HCT116 (cell line): ENCODE measurements at regions not wholly inside any gene's neighbourhood (a gene's known extent, or its start where the extent isn't known, plus 50 kb on each side); places are given as distances from the start of the nearest gene placed in this dataset.

Experiments
- ATAC-seq: fragments of 200-7000 bp; cut with Tn5 transposase; 2 replicates; pipeline ENCODE4 v1.9.1; 2020; ENCODE audit warnings: mild to moderate bottlenecking, moderate library complexity
- BruUV-seq: library from RNA; stranded (reverse); fragments of 400-500 nt; replicated peaks from 2 replicates; lab custom pipeline; 2021; lab: Mats Ljungman, UMichigan
- CTCF ChIA-PET: fragments of 300-600 bp; sonication (Branson Sonifier 250); formaldehyde crosslinking; loops from one replicate; lab custom pipeline; 2021; ENCODE audit warnings: antibody characterized with exemption; lab: Charles Lee
- POLR2A ChIA-PET: fragments of 300-600, 350-600 bp; sonication (Branson Sonifier 250); formaldehyde crosslinking; loops from one replicate; lab custom pipeline; 2021; ENCODE audit warnings: antibody characterized with exemption; lab: Charles Lee
- RAD21 ChIA-PET, 2 experiments: fragments of 300-600 bp; sonication (Branson Sonifier 250); formaldehyde crosslinking; loops; one replicate each; lab custom pipeline; 2023; ENCODE audit warnings: low total read pairs in 2 of 2; ENCODE audit not compliant: uncharacterized antibody in 2 of 2, unreplicated experiment in 2 of 2, low non-redundant PET in 1 of 2; lab: Charles Lee
- DNase-seq: peaks from one replicate; pipeline ENCODE4 v3.0.0-alpha.2; 2010; ENCODE audit warnings: low read depth, low spot score
- H2AFZ ChIP-seq: fragments of 200-600 bp; shearing (Covaris generic), sonication (generic); 2 replicates; pipeline ENCODE4 v1.6.1; 2017; ENCODE audit warnings: low read depth, mixed run types, mixed read lengths, antibody characterized with exemption, low read length; ENCODE audit not compliant: poor library complexity, severe bottlenecking
- H3K27ac ChIP-seq: 2 replicates; pipeline ENCODE4 v1.5.1; 2012; ENCODE audit warnings: low read depth, low read length
- H3K27me3 ChIP-seq: fragments of 200-600 bp; sonication (generic); 2 replicates; pipeline ENCODE4 v1.6.1; 2016; ENCODE audit warnings: mixed run types, low read length, mixed read lengths; ENCODE audit not compliant: insufficient read depth
- H3K36me3 ChIP-seq, 2 experiments: fragments of 200-500 bp in 1 of 2; fragments of 200-600 bp in 1 of 2; sonication (Bioruptor generic) in 1 of 2; sonication (generic) in 1 of 2; 2 replicates each; pipeline versions ENCODE4 v1.5.1 to v1.6.1; 2014 to 2016; ENCODE audit warnings: low read length in 2 of 2, inconsistent platforms in 1 of 2, mixed read lengths in 1 of 2, mixed run types in 1 of 2; ENCODE audit not compliant: insufficient read depth in 2 of 2, control insufficient read depth in 1 of 2
- H3K4me1 ChIP-seq, 2 experiments: fragments of 200-600 bp in 1 of 2; sonication (generic) in 1 of 2; 2 replicates each; pipeline versions ENCODE4 v1.5.1 to v1.6.1; 2012 to 2017; ENCODE audit warnings: low read length in 2 of 2, inconsistent platforms in 1 of 2, mild to moderate bottlenecking in 1 of 2, mixed read lengths in 1 of 2, mixed run types in 1 of 2, moderate library complexity in 1 of 2; ENCODE audit not compliant: insufficient read depth in 2 of 2, control insufficient read depth in 1 of 2
- H3K4me2 ChIP-seq: fragments of 200-600 bp; sonication (generic); 2 replicates; pipeline ENCODE4 v1.6.1; 2017; ENCODE audit warnings: mixed run types, low read length, mixed read lengths
- H3K4me3 ChIP-seq, 2 experiments: fragments of 200-600 bp in 1 of 2; sonication (generic) in 1 of 2; replicated peaks in 1 of 2; 2 replicates each; pipeline ENCODE4 v1.5.1; 2011 to 2016; ENCODE audit warnings: low read length in 2 of 2, control low read depth in 1 of 2, low read depth in 1 of 2, mild to moderate bottlenecking in 1 of 2, mixed read lengths in 1 of 2, mixed run types in 1 of 2
- H3K79me2 ChIP-seq: fragments of 200-600 bp; sonication (generic); 2 replicates; pipeline ENCODE4 v1.6.1; 2017; ENCODE audit warnings: mild to moderate bottlenecking, mixed run types, low read length, moderate library complexity, mixed read lengths; ENCODE audit not compliant: insufficient read depth
- H3K9ac ChIP-seq: fragments of 200-600 bp; sonication (generic); 2 replicates; pipeline ENCODE4 v1.6.1; 2016; ENCODE audit warnings: low read length, mixed read lengths
- H3K9me2 ChIP-seq: fragments of 200-600 bp; sonication (generic), shearing (Covaris generic); 2 replicates; pipeline ENCODE4 v1.6.1; 2017; ENCODE audit warnings: mixed run types, mild to moderate bottlenecking, moderate library complexity; ENCODE audit not compliant: insufficient read depth
- H3K9me3 ChIP-seq, 2 experiments: fragments of 200-500 bp in 1 of 2; fragments of 200-600 bp in 1 of 2; sonication (Bioruptor generic) in 1 of 2; sonication (generic) in 1 of 2; 2 replicates each; pipeline ENCODE4 v1.6.1; 2014 to 2017; ENCODE audit warnings: low read length in 2 of 2, mixed read lengths in 2 of 2, inconsistent platforms in 1 of 2, low read depth in 1 of 2, mild to moderate bottlenecking in 1 of 2, mixed run types in 1 of 2, moderate library complexity in 1 of 2; ENCODE audit not compliant: control insufficient read depth in 1 of 2, insufficient read depth in 1 of 2
- H4K20me1 ChIP-seq: fragments of 200-600 bp; sonication (generic), shearing (Covaris generic); 2 replicates; pipeline ENCODE4 v1.6.1; 2017; ENCODE audit warnings: mixed run types, mild to moderate bottlenecking, moderate library complexity; ENCODE audit not compliant: insufficient read depth
- CTCF ChIP-seq, 3 experiments: fragments of 200-600 bp in 1 of 3; sonication (generic) in 1 of 3; IDR thresholded peaks in 2 of 3; conservative IDR thresholded peaks in 1 of 3; 2 replicates each; pipeline ENCODE4 v1.5.1; 2012 to 2017; ENCODE audit warnings: low read depth in 2 of 3, low read length in 2 of 3, antibody characterized with exemption in 1 of 3, borderline replicate concordance in 1 of 3, control low read depth in 1 of 3, mild to moderate bottlenecking in 1 of 3, mixed read lengths in 1 of 3, mixed run types in 1 of 3, moderate library complexity in 1 of 3; ENCODE audit not compliant: insufficient read depth in 1 of 3
- JUND ChIP-seq: IDR thresholded peaks from 2 replicates; pipeline ENCODE4 v1.6.1; 2012
- MAX ChIP-seq: IDR thresholded peaks from 2 replicates; pipeline ENCODE4 v1.6.1; 2012
- POLR2A ChIP-seq: IDR thresholded peaks from 2 replicates; pipeline ENCODE4 v1.7.0; 2011; ENCODE audit warnings: borderline replicate concordance; ENCODE audit not compliant: insufficient read depth, insufficient read length; ENCODE audit errors: extremely low read depth
- RAD21 ChIP-seq: IDR thresholded peaks from 2 replicates; pipeline ENCODE4 v1.6.1; 2012; ENCODE audit warnings: low read depth, mild to moderate bottlenecking
- REST ChIP-seq: IDR thresholded peaks from 2 replicates; pipeline ENCODE4 v1.6.1; 2012; ENCODE audit warnings: low read depth
- SIN3A ChIP-seq: IDR thresholded peaks from 2 replicates; pipeline ENCODE4 v1.6.1; 2012; ENCODE audit warnings: low read depth
- intact Hi-C: fragments of 100-400 bp; cut with micrococcal nuclease; formaldehyde crosslinking; loops from 2 replicates; pipeline ENCODE4 v1.10.0; 2022

GRCh38 chr9:106677374-106677773 is 185.6 kb upstream of the ZNF462 start:
- DNase-seq (no peak), ATAC-seq (no peak)
- H3K27ac ChIP-seq, result no peak overlapping the region
- no TSS peak for BruUV-seq
- no peaks in the 10 kb centered on the region for H3K4me1 ChIP-seq
- H3K27me3 ChIP-seq, result no peaks in the 10 kb centered on the region
- no peak overlapping the region for H3K4me3 ChIP-seq
- POLR2A ChIA-PET, result no interaction called here
- CTCF ChIA-PET, result no interaction called here
- H3K9ac ChIP-seq, result no peak overlapping the region
- H3K9me2 ChIP-seq, result no peaks in the 10 kb centered on the region
- no peaks in the 10 kb centered on the region for H3K9me3 ChIP-seq
- intact Hi-C loops, result no loop called here
- H2AFZ ChIP-seq, result no peak overlapping the region
- TF ChIP-seq SIN3A (no peak), MAX (no peak), REST (no peak), RAD21 (no peak), CTCF (IDR thresholded peaks at IDR 0.05 in 2 of 3, conservative IDR thresholded peaks at IDR 0.05 in 1 of 3; ENCODE audit: borderline replicate concordance in 1 of 3, insufficient read depth in 1 of 3, low read depth in 2 of 3, low read length in 2 of 3) (no peak), POLR2A (no peak), JUND (no peak)
- no peaks in the 10 kb centered on the region for H3K36me3 ChIP-seq
- no peak overlapping the region for H3K4me2 ChIP-seq
- RAD21 ChIA-PET, result no interaction called here
- H4K20me1 ChIP-seq, result no peaks in the 10 kb centered on the region
- no peaks in the 10 kb centered on the region for H3K79me2 ChIP-seq
